Activated naive CD4-positive, alpha-beta T cell treated with anti-CD3 and anti-CD28 coated beads for 36 hours (primary cell): ENCODE measurements at regions not wholly inside any gene's neighbourhood (a gene's known extent, or its start where the extent isn't known, plus 50 kb on each side); places are given as distances from the start of the nearest gene placed in this dataset.

ENCODE experiments used
- CTCF ChIA-PET: fragments of 350-600 bp; sonication (Branson Sonifier 250); formaldehyde crosslinking; loops from one replicate; lab custom pipeline; 2021; ENCODE audit warnings: antibody characterized with exemption; lab: Charles Lee
- DNase-seq: peaks from one replicate; pipeline ENCODE4 v3.0.0-alpha.2; 2020
- H3K27ac Mint-ChIP-seq: one replicate; pipeline ENCODE4 v1.8.0; 2021; ENCODE audit warnings: mild to moderate bottlenecking, mixed read lengths
- H3K27me3 Mint-ChIP-seq: one replicate; pipeline ENCODE4 v1.8.0; 2021; ENCODE audit warnings: low read depth, mixed read lengths
- H3K36me3 Mint-ChIP-seq: one replicate; pipeline ENCODE4 v1.8.0; 2021; ENCODE audit warnings: low read depth, mixed read lengths
- H3K4me1 Mint-ChIP-seq: one replicate; pipeline ENCODE4 v1.8.0; 2021; ENCODE audit warnings: low read depth, mixed read lengths
- H3K4me3 Mint-ChIP-seq: one replicate; pipeline ENCODE4 v1.8.0; 2021; ENCODE audit warnings: mild to moderate bottlenecking, moderate library complexity, mixed read lengths
- H3K9me3 Mint-ChIP-seq: one replicate; pipeline ENCODE4 v1.8.0; 2021; ENCODE audit warnings: mixed read lengths
- intact Hi-C: fragments of 100-400 bp; cut with micrococcal nuclease; formaldehyde crosslinking; loops from one replicate; pipeline ENCODE4 v1.15.1; 2023

- Mint-ChIP-seq H3K27ac (no peak overlapping the region), H3K36me3 (no peaks in the 10 kb centered on the region), H3K4me3 (no peak overlapping the region), H3K4me1 (no peaks in the 10 kb centered on the region), H3K27me3 (no peaks in the 10 kb centered on the region), H3K9me3 (no peaks in the 10 kb centered on the region)
- intact Hi-C loops, result no loop called here
- no peak for DNase-seq
- CTCF ChIA-PET, result no interaction called here
Measured at GRCh38 chr11:116648247-116649174, 124.3 kb downstream of the BUD13 start.

DNA sequence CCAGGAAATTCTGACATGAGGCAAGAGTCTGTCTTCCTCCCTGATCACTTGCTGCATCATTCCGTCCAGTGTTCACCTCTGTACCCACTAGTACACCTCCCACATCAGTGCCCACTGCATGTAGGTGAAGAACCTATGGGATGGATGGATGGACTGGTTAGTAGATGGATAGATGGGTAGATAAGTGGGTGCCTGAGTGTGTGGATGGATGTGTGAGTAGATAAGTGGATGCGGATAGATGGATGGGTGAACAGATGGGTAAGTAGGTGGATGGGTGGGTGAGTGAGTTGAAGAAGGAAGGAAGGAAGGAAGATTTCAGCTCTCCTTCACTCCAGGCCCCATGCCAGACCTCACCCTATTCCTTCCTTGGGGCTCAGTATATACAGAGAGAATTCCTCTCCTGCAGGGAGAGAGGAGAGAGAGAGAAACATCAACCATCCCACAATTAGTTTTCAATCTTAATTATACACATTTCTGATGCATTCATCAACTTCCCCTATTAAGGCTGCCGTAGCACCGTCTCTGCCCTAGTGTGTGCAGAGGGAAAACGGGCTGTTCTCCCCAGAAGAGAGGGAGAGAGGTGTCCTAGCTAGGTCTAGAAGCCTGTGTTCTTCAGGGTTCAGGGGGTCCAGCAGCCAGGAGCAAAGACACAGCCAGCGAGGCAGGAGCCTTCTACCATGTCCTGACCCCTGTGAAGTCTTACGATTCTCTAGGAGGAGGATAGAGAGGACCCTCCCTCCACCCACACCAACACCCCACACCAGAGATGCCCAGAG lies 125.3 kb downstream of the BUD13 start:
- Mint-ChIP-seq H3K27me3 (no peaks in the 10 kb centered on the region), H3K9me3 (no peaks in the 10 kb centered on the region), H3K4me3 (no peak overlapping the region), H3K27ac (no peak overlapping the region), H3K36me3 (no peaks in the 10 kb centered on the region), H3K4me1 (no peaks in the 10 kb centered on the region)
- CTCF ChIA-PET, result no interaction called here
- DNase-seq, result no peak
- intact Hi-C loops, result no loop called here

DNA sequence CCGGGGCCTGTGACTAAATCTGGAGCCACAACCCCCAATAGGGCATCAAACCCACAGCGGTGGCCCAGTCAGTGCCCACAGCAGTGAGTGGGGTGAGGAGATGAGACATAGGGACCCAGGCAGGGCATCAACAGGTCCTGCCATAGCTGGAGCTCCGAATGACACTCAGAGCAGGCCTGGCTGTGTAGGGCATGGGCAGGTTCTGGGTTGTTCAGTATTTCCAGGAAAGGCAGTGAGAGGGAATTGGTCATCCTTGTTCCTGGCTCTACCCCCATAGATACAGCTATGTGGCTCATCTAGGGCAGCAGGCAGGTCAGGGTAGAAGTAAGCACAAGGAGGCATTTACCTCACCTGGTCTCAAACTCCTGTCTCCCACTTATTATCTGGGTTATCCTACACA lies 126.6 kb downstream of the BUD13 start:
- H3K27ac Mint-ChIP-seq, result no peak overlapping the region
- intact Hi-C loops, result no loop called here
- H3K36me3 Mint-ChIP-seq, result no peaks in the 10 kb centered on the region
- no peak overlapping the region for H3K4me3 Mint-ChIP-seq
- no peaks in the 10 kb centered on the region for H3K9me3 Mint-ChIP-seq
- CTCF ChIA-PET, result no interaction called here
- H3K4me1 Mint-ChIP-seq, result no peaks in the 10 kb centered on the region
- DNase-seq, result no peak
- no peaks in the 10 kb centered on the region for H3K27me3 Mint-ChIP-seq

GRCh38 chr11:116644941-116645305 lies 127.9 kb downstream of the BUD13 start:
- Mint-ChIP-seq H3K9me3 (no peaks in the 10 kb centered on the region), H3K27ac (no peak overlapping the region), H3K4me1 (no peaks in the 10 kb centered on the region), H3K27me3 (no peaks in the 10 kb centered on the region), H3K4me3 (no peak overlapping the region), H3K36me3 (no peaks in the 10 kb centered on the region)
- CTCF ChIA-PET, result no interaction called here
- intact Hi-C loops, result loop anchor here (5.0 kb wide), 1 partner anchor 193 kb away; no protein-coding TSS in a partner anchor
- no peak for DNase-seq

GRCh38 chr11:116644201-116644940 lies 128.4 kb downstream of the BUD13 start:
- no peak overlapping the region for H3K27ac Mint-ChIP-seq
- intact Hi-C loops, result loop anchor here (5.0 kb wide), 1 partner anchor 192 kb away; no protein-coding TSS in a partner anchor
- no peak overlapping the region for H3K4me3 Mint-ChIP-seq
- CTCF ChIA-PET, result no interaction called here
- no peaks in the 10 kb centered on the region for H3K27me3 Mint-ChIP-seq
- no peaks in the 10 kb centered on the region for H3K36me3 Mint-ChIP-seq
- DNase-seq, result no peak
- H3K9me3 Mint-ChIP-seq, result no peaks in the 10 kb centered on the region
- H3K4me1 Mint-ChIP-seq, result no peaks in the 10 kb centered on the region

GRCh38 chr11:116643521-116643920 lies 129.3 kb downstream of the BUD13 start:
- Mint-ChIP-seq H3K27me3 (no peaks in the 10 kb centered on the region), H3K27ac (no peak overlapping the region), H3K9me3 (no peaks in the 10 kb centered on the region), H3K36me3 (no peaks in the 10 kb centered on the region), H3K4me3 (no peak overlapping the region), H3K4me1 (no peaks in the 10 kb centered on the region)
- CTCF ChIA-PET, result interaction anchor here (1.8 kb wide), 1 partner anchor 48 kb away, joined by 6 read pairs; no protein-coding TSS in a partner anchor
- no peak for DNase-seq
- intact Hi-C loops, result loop anchor here (5.0 kb wide), 1 partner anchor 191 kb away; no protein-coding TSS in a partner anchor

GRCh38 chr11:116642902-116643301 lies 129.9 kb downstream of the BUD13 start:
- Mint-ChIP-seq H3K27me3 (no peaks in the 10 kb centered on the region), H3K4me3 (no peak overlapping the region), H3K9me3 (no peaks in the 10 kb centered on the region), H3K27ac (no peak overlapping the region), H3K36me3 (no peaks in the 10 kb centered on the region), H3K4me1 (no peaks in the 10 kb centered on the region)
- intact Hi-C loops, result loop anchor here (5.0 kb wide), 1 partner anchor 191 kb away; no protein-coding TSS in a partner anchor
- DNase-seq, result no peak
- CTCF ChIA-PET, result interaction anchor here (0.6 to 2.0 kb wide), 3 partner anchors 49 to 188 kb away, joined by 6 to 9 read pairs (median 6); no protein-coding TSS in a partner anchor

DNA sequence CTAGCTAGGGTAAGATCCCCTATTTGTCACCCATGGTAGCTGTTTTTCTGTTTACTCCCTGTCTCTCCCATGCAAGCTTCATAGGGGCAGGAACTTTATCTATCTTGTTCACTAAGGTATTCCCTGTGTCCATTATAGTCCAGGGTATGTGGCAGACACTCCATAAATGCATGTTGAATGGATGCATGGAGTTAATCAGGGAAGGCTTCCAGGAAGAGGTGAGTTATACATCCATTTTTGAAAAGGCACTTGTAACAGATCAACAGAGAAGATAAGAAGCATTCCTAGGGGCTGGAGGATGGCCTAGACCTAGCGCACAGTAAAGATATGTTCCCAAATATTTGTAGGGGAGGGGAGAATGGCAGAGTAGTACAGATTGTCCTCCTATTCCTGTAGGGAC lies 130.3 kb downstream of the BUD13 start:
- no peaks in the 10 kb centered on the region for H3K27me3 Mint-ChIP-seq
- no peaks in the 10 kb centered on the region for H3K36me3 Mint-ChIP-seq
- no peaks in the 10 kb centered on the region for H3K4me1 Mint-ChIP-seq
- intact Hi-C loops, result loop anchor here (5.0 kb wide), 1 partner anchor 190 kb away; no protein-coding TSS in a partner anchor
- H3K27ac Mint-ChIP-seq, result no peak overlapping the region
- no peak for DNase-seq
- H3K9me3 Mint-ChIP-seq, result no peaks in the 10 kb centered on the region
- CTCF ChIA-PET, result interaction anchor here (0.6 to 2.0 kb wide), 5 partner anchors 12 to 188 kb away, joined by 3 to 9 read pairs (median 6); no protein-coding TSS in a partner anchor
- no peak overlapping the region for H3K4me3 Mint-ChIP-seq

DNA sequence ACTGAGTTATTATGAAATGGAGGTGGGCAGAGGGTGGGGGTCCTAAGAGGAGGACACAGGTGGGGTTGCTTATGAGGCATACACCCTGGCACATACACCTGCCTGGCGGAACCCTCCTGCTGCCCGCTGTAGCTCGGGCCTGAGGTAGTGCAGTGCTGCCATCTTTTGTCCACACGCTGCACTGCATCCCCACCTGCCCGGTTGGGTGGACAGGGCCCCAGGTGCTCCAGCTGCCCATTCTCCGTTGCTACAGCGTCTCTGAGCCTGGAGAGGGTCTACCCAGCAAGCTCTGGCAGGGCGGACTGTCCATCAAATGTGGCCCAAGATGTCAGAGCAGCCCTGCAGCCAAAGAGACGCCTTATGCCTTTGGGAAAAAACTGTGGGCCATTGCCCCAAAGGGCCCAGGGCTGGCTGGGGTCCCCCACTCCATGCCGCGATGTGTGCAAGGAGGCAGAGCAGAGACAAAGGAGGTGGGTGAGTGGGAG lies 131.2 kb downstream of the BUD13 start:
- Mint-ChIP-seq H3K36me3 (no peaks in the 10 kb centered on the region), H3K4me3 (no peak overlapping the region), H3K9me3 (no peaks in the 10 kb centered on the region), H3K4me1 (no peaks in the 10 kb centered on the region), H3K27me3 (peaks cover 2% of the 10 kb centered on the region), H3K27ac (no peak overlapping the region)
- CTCF ChIA-PET, result interaction anchor here (1.2 to 2.0 kb wide), 6 partner anchors 11 to 187 kb away, joined by 3 to 9 read pairs (median 5); no protein-coding TSS in a partner anchor
- peak; percentile 49 for DNase-seq
- intact Hi-C loops, result loop anchor here (1.0 to 5.0 kb wide), 2 partner anchors 127 to 189 kb away; no protein-coding TSS in a partner anchor

DNA sequence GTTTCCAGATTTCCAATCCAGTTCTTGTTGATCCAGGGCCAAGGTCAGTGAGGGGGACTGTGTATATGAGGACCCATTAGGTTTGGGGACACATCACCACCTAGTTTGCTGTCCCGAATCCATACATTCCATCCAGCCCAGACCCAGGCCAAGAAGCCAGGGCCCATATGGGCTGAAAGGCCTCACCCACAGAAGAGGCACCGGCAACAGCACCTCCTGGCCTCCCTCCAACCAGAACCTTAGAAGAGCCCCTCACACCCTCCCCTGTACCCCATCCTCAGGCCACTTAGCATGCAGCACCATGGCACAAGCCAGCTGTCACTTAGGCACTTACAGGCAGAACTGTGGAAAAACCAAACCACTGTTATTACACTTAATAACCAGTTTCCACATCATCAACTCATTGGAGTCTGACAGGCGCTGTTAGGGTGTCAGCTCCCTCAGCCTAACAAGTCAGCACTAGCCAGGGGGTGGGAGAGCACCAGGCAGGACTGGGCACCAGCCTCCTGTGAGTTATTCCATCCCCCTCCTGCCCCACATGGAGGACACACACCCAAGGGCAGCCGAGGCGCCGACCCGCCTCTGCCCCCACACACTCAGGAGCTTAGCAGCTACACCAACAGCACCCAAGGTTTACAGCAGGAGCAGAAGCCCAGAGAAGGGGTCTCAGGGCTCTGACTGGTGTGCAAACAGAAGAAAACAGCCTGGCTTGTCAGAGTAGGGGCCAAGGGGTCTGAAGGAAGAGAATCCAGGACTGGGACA lies 132.0 kb downstream of the BUD13 start:
- DNase-seq, result no peak
- no peaks in the 10 kb centered on the region for H3K9me3 Mint-ChIP-seq
- no peak overlapping the region for H3K4me3 Mint-ChIP-seq
- intact Hi-C loops, result loop anchor here (1.0 to 5.0 kb wide), 2 partner anchors 127 to 189 kb away; no protein-coding TSS in a partner anchor
- CTCF ChIA-PET, result interaction anchor here (1.2 to 2.0 kb wide), 4 partner anchors 10 to 186 kb away, joined by 3 to 9 read pairs (median 5); no protein-coding TSS in a partner anchor
- no peaks in the 10 kb centered on the region for H3K4me1 Mint-ChIP-seq
- no peaks in the 10 kb centered on the region for H3K36me3 Mint-ChIP-seq
- H3K27ac Mint-ChIP-seq, result no peak overlapping the region
- peaks cover 2% of the 10 kb centered on the region for H3K27me3 Mint-ChIP-seq

DNA sequence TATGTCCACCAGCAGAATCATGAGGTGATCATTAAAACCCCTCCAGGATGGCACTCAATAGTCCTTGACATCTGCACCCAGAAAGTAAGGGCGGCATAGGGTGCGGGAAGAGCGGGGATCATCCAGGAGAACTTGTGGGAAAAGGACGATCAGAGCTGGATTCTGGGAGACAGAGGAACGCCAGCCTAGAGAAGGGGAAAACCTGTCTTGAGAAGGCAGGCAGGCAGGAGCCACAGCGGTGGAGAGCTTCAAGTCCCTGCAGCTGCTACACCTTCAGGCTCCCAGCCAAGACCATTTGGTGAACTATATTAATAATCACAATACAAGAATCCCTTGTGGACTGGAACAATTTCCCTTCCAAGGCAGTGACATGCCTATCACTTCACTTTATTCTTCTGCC lies 134.3 kb downstream of the BUD13 start:
- intact Hi-C loops, result no loop called here
- H3K4me1 Mint-ChIP-seq, result no peaks in the 10 kb centered on the region
- no peak overlapping the region for H3K27ac Mint-ChIP-seq
- H3K27me3 Mint-ChIP-seq, result peaks cover 2% of the 10 kb centered on the region
- no peak overlapping the region for H3K4me3 Mint-ChIP-seq
- no peaks in the 10 kb centered on the region for H3K9me3 Mint-ChIP-seq
- CTCF ChIA-PET, result no interaction called here
- DNase-seq, result no peak
- no peaks in the 10 kb centered on the region for H3K36me3 Mint-ChIP-seq
